Activated CD4-positive, alpha-beta memory T cell treated with anti-CD3 and anti-CD28 coated beads for 36 hours (primary cell): ENCODE measurements at regions not wholly inside any gene's neighbourhood (a gene's known extent, or its start where the extent isn't known, plus 50 kb on each side); places are given as distances from the start of the nearest gene placed in this dataset.

Experiments used
- CTCF ChIA-PET: fragments of 350-600 bp; sonication (Branson Sonifier 250); formaldehyde crosslinking; loops from one replicate; lab custom pipeline; 2021; ENCODE audit warnings: antibody characterized with exemption, inconsistent platforms; lab: Charles Lee
- POLR2A ChIA-PET: fragments of 350-600 bp; sonication (Branson Sonifier 250); formaldehyde crosslinking; loops from one replicate; lab custom pipeline; 2021; ENCODE audit warnings: antibody characterized with exemption; lab: Charles Lee
- DNase-seq: peaks from one replicate; pipeline ENCODE4 v3.0.0-alpha.2; 2020
- H3K27ac Mint-ChIP-seq: one replicate; pipeline ENCODE4 v1.8.0; 2021; ENCODE audit warnings: mixed read lengths
- H3K27me3 Mint-ChIP-seq: one replicate; pipeline ENCODE4 v1.8.0; 2021; ENCODE audit warnings: mixed read lengths
- H3K36me3 Mint-ChIP-seq: one replicate; pipeline ENCODE4 v1.8.0; 2021; ENCODE audit warnings: mixed read lengths
- H3K4me1 Mint-ChIP-seq: one replicate; pipeline ENCODE4 v1.8.0; 2021; ENCODE audit warnings: low read depth, mixed read lengths
- H3K4me3 Mint-ChIP-seq: one replicate; pipeline ENCODE4 v1.8.0; 2021; ENCODE audit warnings: mild to moderate bottlenecking, mixed read lengths
- H3K9me3 Mint-ChIP-seq: one replicate; pipeline ENCODE4 v1.8.0; 2021; ENCODE audit warnings: mixed read lengths
- intact Hi-C: fragments of 100-400 bp; cut with micrococcal nuclease; formaldehyde crosslinking; loops from one replicate; pipeline ENCODE4 v1.15.1; 2023

GRCh38 chr16:54443839-54444238, 157.3 kb upstream of the IRX3 start:
- ChIA-PET CTCF (no interaction called here), POLR2A (no interaction called here)
- H3K27me3 Mint-ChIP-seq: no peaks in the 10 kb centered on the region
- H3K9me3 Mint-ChIP-seq: no peaks in the 10 kb centered on the region
- no peak overlapping the region for H3K27ac Mint-ChIP-seq
- intact Hi-C loops: no loop called here
- H3K4me1 Mint-ChIP-seq: no peaks in the 10 kb centered on the region
- H3K4me3 Mint-ChIP-seq: no peak overlapping the region
- H3K36me3 Mint-ChIP-seq: no peaks in the 10 kb centered on the region
- no peak for DNase-seq

GRCh38 chr16:54443352-54443751, 156.8 kb upstream of the IRX3 start:
- H3K4me1 Mint-ChIP-seq: no peaks in the 10 kb centered on the region
- H3K27me3 Mint-ChIP-seq: no peaks in the 10 kb centered on the region
- ChIA-PET POLR2A (no interaction called here), CTCF (no interaction called here)
- H3K36me3 Mint-ChIP-seq: no peaks in the 10 kb centered on the region
- H3K27ac Mint-ChIP-seq: no peak overlapping the region
- no peak for DNase-seq
- H3K4me3 Mint-ChIP-seq: no peak overlapping the region
- H3K9me3 Mint-ChIP-seq: no peaks in the 10 kb centered on the region
- intact Hi-C loops: no loop called here

GRCh38 chr16:54442864-54443263, 156.3 kb upstream of the IRX3 start:
- no peaks in the 10 kb centered on the region for H3K27me3 Mint-ChIP-seq
- H3K27ac Mint-ChIP-seq: no peak overlapping the region
- POLR2A ChIA-PET: interaction anchor here (0.6 kb wide), 1 partner anchor 591 kb away, joined by 3 read pairs; no protein-coding TSS in a partner anchor
- CTCF ChIA-PET: no interaction called here
- no peak for DNase-seq
- H3K36me3 Mint-ChIP-seq: no peaks in the 10 kb centered on the region
- intact Hi-C loops: no loop called here
- H3K9me3 Mint-ChIP-seq: no peaks in the 10 kb centered on the region
- no peaks in the 10 kb centered on the region for H3K4me1 Mint-ChIP-seq
- H3K4me3 Mint-ChIP-seq: no peak overlapping the region

- H3K9me3 Mint-ChIP-seq: no peaks in the 10 kb centered on the region
- peaks cover 6% of the 10 kb centered on the region for H3K27me3 Mint-ChIP-seq
- ChIA-PET CTCF (no interaction called here), POLR2A (no interaction called here)
- H3K4me3 Mint-ChIP-seq: no peak overlapping the region
- no peaks in the 10 kb centered on the region for H3K4me1 Mint-ChIP-seq
- no peak overlapping the region for H3K27ac Mint-ChIP-seq
- intact Hi-C loops: no loop called here
- no peak for DNase-seq
- H3K36me3 Mint-ChIP-seq: no peaks in the 10 kb centered on the region
Observed at GRCh38 chr16:54438469-54438868, 151.9 kb upstream of the IRX3 start.

- POLR2A ChIA-PET: no interaction called here
- no peaks in the 10 kb centered on the region for H3K36me3 Mint-ChIP-seq
- H3K9me3 Mint-ChIP-seq: no peaks in the 10 kb centered on the region
- intact Hi-C loops: no loop called here
- no peak overlapping the region for H3K27ac Mint-ChIP-seq
- no peak for DNase-seq
- no peak overlapping the region for H3K4me3 Mint-ChIP-seq
- CTCF ChIA-PET: no interaction called here
- H3K4me1 Mint-ChIP-seq: no peaks in the 10 kb centered on the region
- peaks cover 6% of the 10 kb centered on the region for H3K27me3 Mint-ChIP-seq
Observed at GRCh38 chr16:54437921-54438320, 151.3 kb upstream of the IRX3 start.

- ChIA-PET POLR2A (no interaction called here), CTCF (no interaction called here)
- no peak for DNase-seq
- peaks cover 6% of the 10 kb centered on the region for H3K27me3 Mint-ChIP-seq
- H3K4me1 Mint-ChIP-seq: no peaks in the 10 kb centered on the region
- no peak overlapping the region for H3K27ac Mint-ChIP-seq
- no peak overlapping the region for H3K4me3 Mint-ChIP-seq
- intact Hi-C loops: no loop called here
- H3K9me3 Mint-ChIP-seq: no peaks in the 10 kb centered on the region
- H3K36me3 Mint-ChIP-seq: no peaks in the 10 kb centered on the region
Observed at GRCh38 chr16:54437401-54437800, 150.8 kb upstream of the IRX3 start.

- intact Hi-C loops: no loop called here
- Mint-ChIP-seq H3K4me3 (no peak overlapping the region), H3K9me3 (no peaks in the 10 kb centered on the region), H3K36me3 (no peaks in the 10 kb centered on the region), H3K4me1 (no peaks in the 10 kb centered on the region), H3K27ac (no peak overlapping the region), H3K27me3 (peaks cover 8% of the 10 kb centered on the region)
- ChIA-PET POLR2A (no interaction called here), CTCF (no interaction called here)
- DNase-seq: no peak
Observed at GRCh38 chr16:54436346-54436745, 149.8 kb upstream of the IRX3 start.

- POLR2A ChIA-PET: no interaction called here
- CTCF ChIA-PET: no interaction called here
- Mint-ChIP-seq H3K27ac (no peak overlapping the region), H3K36me3 (no peaks in the 10 kb centered on the region), H3K4me1 (no peaks in the 10 kb centered on the region), H3K9me3 (peaks cover 3% of the 10 kb centered on the region), H3K27me3 (peaks cover 19% of the 10 kb centered on the region), H3K4me3 (no peak overlapping the region)
- intact Hi-C loops: no loop called here
- no peak for DNase-seq
Observed at GRCh38 chr16:54434859-54435258, 148.3 kb upstream of the IRX3 start.

- Mint-ChIP-seq H3K4me1 (no peaks in the 10 kb centered on the region), H3K4me3 (no peak overlapping the region), H3K9me3 (peaks cover 5% of the 10 kb centered on the region), H3K27me3 (peaks cover 22% of the 10 kb centered on the region), H3K27ac (no peak overlapping the region), H3K36me3 (no peaks in the 10 kb centered on the region)
- POLR2A ChIA-PET: no interaction called here
- CTCF ChIA-PET: no interaction called here
- no peak for DNase-seq
- intact Hi-C loops: no loop called here
Observed at GRCh38 chr16:54432897-54433229, 146.3 kb upstream of the IRX3 start.

- CTCF ChIA-PET: no interaction called here
- Mint-ChIP-seq H3K36me3 (no peaks in the 10 kb centered on the region), H3K9me3 (peaks cover 5% of the 10 kb centered on the region), H3K4me3 (no peak overlapping the region), H3K27ac (no peak overlapping the region), H3K4me1 (no peaks in the 10 kb centered on the region), H3K27me3 (peaks cover 22% of the 10 kb centered on the region)
- POLR2A ChIA-PET: no interaction called here
- intact Hi-C loops: no loop called here
- DNase-seq: no peak
Observed at GRCh38 chr16:54431997-54432896, 145.7 kb upstream of the IRX3 start.

GRCh38 chr16:54431041-54431996, 144.7 kb upstream of the IRX3 start:
- Mint-ChIP-seq H3K36me3 (no peaks in the 10 kb centered on the region), H3K27me3 (peaks cover 22% of the 10 kb centered on the region), H3K4me3 (no peak overlapping the region), H3K4me1 (no peaks in the 10 kb centered on the region), H3K27ac (no peak overlapping the region), H3K9me3 (peaks cover 5% of the 10 kb centered on the region)
- intact Hi-C loops: no loop called here
- DNase-seq: no peak
- ChIA-PET CTCF (no interaction called here), POLR2A (no interaction called here)

- Mint-ChIP-seq H3K4me1 (no peaks in the 10 kb centered on the region), H3K36me3 (no peaks in the 10 kb centered on the region), H3K27ac (no peak overlapping the region), H3K4me3 (no peak overlapping the region), H3K27me3 (peaks cover 20% of the 10 kb centered on the region), H3K9me3 (peaks cover 5% of the 10 kb centered on the region)
- CTCF ChIA-PET: no interaction called here
- intact Hi-C loops: no loop called here
- POLR2A ChIA-PET: no interaction called here
- DNase-seq: no peak
Observed at GRCh38 chr16:54430491-54431030, 144.0 kb upstream of the IRX3 start.
